ENCODE measurements at regions not wholly inside any gene's neighbourhood (a gene's known extent, or its start where the extent isn't known, plus 50 kb on each side); places are given as distances from the start of the nearest gene placed in this dataset.

GRCh38 chr10:94206176-94206575 is 156.6 kb downstream of the NOC3L start:
- H2AFZ ChIP-seq (ENCODE audit: insufficient read depth, low read depth, low read length, poor library complexity, severe bottlenecking) = no peak overlapping the region
- Mint-ChIP-seq H3K4me1 (no peaks in the 10 kb centered on the region), H3K27me3 (peaks cover 18% of the 10 kb centered on the region), H3K4me3 (no peak overlapping the region), H3K27ac (no peak overlapping the region), H3K9me3 (ENCODE audit: insufficient read depth) (no peaks in the 10 kb centered on the region)
- TF ChIP-seq EZH2 (IDR thresholded peaks at IDR 0.05; ENCODE audit: borderline replicate concordance, insufficient read depth, low read depth, low read length, poor library complexity, severe bottlenecking) = no peak
- TF ChIP-seq, protein P1, sequence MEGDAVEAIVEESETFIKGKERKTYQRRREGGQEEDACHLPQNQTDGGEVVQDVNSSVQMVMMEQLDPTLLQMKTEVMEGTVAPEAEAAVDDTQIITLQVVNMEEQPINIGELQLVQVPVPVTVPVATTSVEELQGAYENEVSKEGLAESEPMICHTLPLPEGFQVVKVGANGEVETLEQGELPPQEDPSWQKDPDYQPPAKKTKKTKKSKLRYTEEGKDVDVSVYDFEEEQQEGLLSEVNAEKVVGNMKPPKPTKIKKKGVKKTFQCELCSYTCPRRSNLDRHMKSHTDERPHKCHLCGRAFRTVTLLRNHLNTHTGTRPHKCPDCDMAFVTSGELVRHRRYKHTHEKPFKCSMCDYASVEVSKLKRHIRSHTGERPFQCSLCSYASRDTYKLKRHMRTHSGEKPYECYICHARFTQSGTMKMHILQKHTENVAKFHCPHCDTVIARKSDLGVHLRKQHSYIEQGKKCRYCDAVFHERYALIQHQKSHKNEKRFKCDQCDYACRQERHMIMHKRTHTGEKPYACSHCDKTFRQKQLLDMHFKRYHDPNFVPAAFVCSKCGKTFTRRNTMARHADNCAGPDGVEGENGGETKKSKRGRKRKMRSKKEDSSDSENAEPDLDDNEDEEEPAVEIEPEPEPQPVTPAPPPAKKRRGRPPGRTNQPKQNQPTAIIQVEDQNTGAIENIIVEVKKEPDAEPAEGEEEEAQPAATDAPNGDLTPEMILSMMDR (IDR thresholded peaks at IDR 0.05) = no peak
- WGBS (ENCODE audit: insufficient coverage) = 80% methylated on average over 2 of the region's 2 CpGs
- H4K20me1 ChIP-seq (ENCODE audit: control insufficient read depth, insufficient read depth, low read length, poor library complexity, severe bottlenecking) = no peaks in the 10 kb centered on the region
- no peaks in the 10 kb centered on the region for H3K36me3 ChIP-seq (replicated peaks in 1 of 2; ENCODE audit: control extremely low read depth in 1 of 2, control insufficient read depth in 1 of 2, extremely low read depth in 1 of 2, insufficient read depth in 2 of 2, low read length in 1 of 2)
- no peak overlapping the region for H3K4me2 ChIP-seq (replicated peaks; ENCODE audit: low read depth, low read length, poor library complexity, severe bottlenecking)
- CTCF ChIA-PET = no interaction called here
- H3K27ac ChIP-seq (ENCODE audit: low read length in 2 of 2) = no peak overlapping the region
- ATAC-seq (ENCODE audit: low read depth) = no peak
- intact Hi-C loops (cut with micrococcal nuclease) = no loop called here
- no peak overlapping the region for H3K9ac ChIP-seq (ENCODE audit: low read length)
- H3K4me3 ChIP-seq (ENCODE audit: control extremely low read depth in 1 of 5, extremely low read depth in 1 of 5, insufficient read depth in 1 of 5, low read depth in 2 of 5, low read length in 4 of 5) = no peak overlapping the region
- POLR2A ChIA-PET = no interaction called here
- H3K9me3 ChIP-seq (ENCODE audit: control extremely low read depth in 1 of 3, control insufficient read depth in 2 of 3, insufficient read depth in 1 of 3, low read length in 2 of 3) = peaks cover 0 to 2% (median 0%) of the 10 kb centered on the region in 3 donors
- H3K4me1 ChIP-seq (ENCODE audit: control insufficient read depth in 2 of 2, insufficient read depth in 2 of 2, low read length in 2 of 2) = no peaks in the 10 kb centered on the region
- H3K27me3 ChIP-seq (replicated peaks in 1 of 4; ENCODE audit: control extremely low read depth in 1 of 4, control insufficient read depth in 3 of 4, insufficient read depth in 4 of 4, low read length in 3 of 4) = no peaks in the 10 kb centered on the region
- no peak for DNase-seq
- no peaks in the 10 kb centered on the region for H3K79me2 ChIP-seq (ENCODE audit: control insufficient read depth, insufficient read depth, low read length)

GRCh38 chr10:94208315-94208714 is 154.4 kb downstream of the NOC3L start:
- H3K9ac ChIP-seq (ENCODE audit: low read length) = no peak overlapping the region
- no peaks in the 10 kb centered on the region for H3K27me3 ChIP-seq (replicated peaks in 1 of 4; ENCODE audit: control extremely low read depth in 1 of 4, control insufficient read depth in 3 of 4, insufficient read depth in 4 of 4, low read length in 3 of 4)
- ATAC-seq (ENCODE audit: low read depth) (no peak), DNase-seq (no peak)
- TF ChIP-seq, protein P1 (IDR thresholded peaks at IDR 0.05) = no peak
- no peak for TF ChIP-seq EZH2 (IDR thresholded peaks at IDR 0.05; ENCODE audit: borderline replicate concordance, insufficient read depth, low read depth, low read length, poor library complexity, severe bottlenecking)
- no peak overlapping the region for H2AFZ ChIP-seq (ENCODE audit: insufficient read depth, low read depth, low read length, poor library complexity, severe bottlenecking)
- no peak overlapping the region for H3K4me3 ChIP-seq (ENCODE audit: control extremely low read depth in 1 of 5, extremely low read depth in 1 of 5, insufficient read depth in 1 of 5, low read depth in 2 of 5, low read length in 4 of 5)
- peaks cover 0 to 2% (median 0%) of the 10 kb centered on the region in 3 donors for H3K9me3 ChIP-seq (ENCODE audit: control extremely low read depth in 1 of 3, control insufficient read depth in 2 of 3, insufficient read depth in 1 of 3, low read length in 2 of 3)
- Mint-ChIP-seq H3K9me3 (ENCODE audit: insufficient read depth) (no peaks in the 10 kb centered on the region), H3K4me3 (no peak overlapping the region), H3K27me3 (peaks cover 11% of the 10 kb centered on the region), H3K27ac (no peak overlapping the region), H3K4me1 (no peaks in the 10 kb centered on the region)
- no peak overlapping the region for H3K4me2 ChIP-seq (replicated peaks; ENCODE audit: low read depth, low read length, poor library complexity, severe bottlenecking)
- no peaks in the 10 kb centered on the region for H3K79me2 ChIP-seq (ENCODE audit: control insufficient read depth, insufficient read depth, low read length)
- no peaks in the 10 kb centered on the region for H4K20me1 ChIP-seq (ENCODE audit: control insufficient read depth, insufficient read depth, low read length, poor library complexity, severe bottlenecking)
- ChIA-PET CTCF (no interaction called here), POLR2A (no interaction called here)
- WGBS (ENCODE audit: insufficient coverage) = 88% methylated on average over 1 of the region's 1 CpG
- no peaks in the 10 kb centered on the region for H3K4me1 ChIP-seq (ENCODE audit: control insufficient read depth in 2 of 2, insufficient read depth in 2 of 2, low read length in 2 of 2)
- no peak overlapping the region for H3K27ac ChIP-seq (ENCODE audit: low read length in 2 of 2)
- no peaks in the 10 kb centered on the region for H3K36me3 ChIP-seq (replicated peaks in 1 of 2; ENCODE audit: control extremely low read depth in 1 of 2, control insufficient read depth in 1 of 2, extremely low read depth in 1 of 2, insufficient read depth in 2 of 2, low read length in 1 of 2)
- intact Hi-C loops (cut with micrococcal nuclease) = no loop called here
